GM18517 (cell line): ENCODE measurements at regions not wholly inside any gene's neighbourhood (a gene's known extent, or its start where the extent isn't known, plus 50 kb on each side); places are given as distances from the start of the nearest gene placed in this dataset.
"Not testable (repeated sequence)": the region's sequence is repeated elsewhere in the genome, so short reads cannot be mapped to it uniquely, and the experiment has no call there.

Source experiments
- ATAC-seq: cut with Tn5 transposase; IDR thresholded peaks from one replicate; pipeline ENCODE4 v1.9.1; 2021; ENCODE audit warnings: mild to moderate bottlenecking, moderate library complexity; ENCODE audit not compliant: unreplicated experiment

DNA sequence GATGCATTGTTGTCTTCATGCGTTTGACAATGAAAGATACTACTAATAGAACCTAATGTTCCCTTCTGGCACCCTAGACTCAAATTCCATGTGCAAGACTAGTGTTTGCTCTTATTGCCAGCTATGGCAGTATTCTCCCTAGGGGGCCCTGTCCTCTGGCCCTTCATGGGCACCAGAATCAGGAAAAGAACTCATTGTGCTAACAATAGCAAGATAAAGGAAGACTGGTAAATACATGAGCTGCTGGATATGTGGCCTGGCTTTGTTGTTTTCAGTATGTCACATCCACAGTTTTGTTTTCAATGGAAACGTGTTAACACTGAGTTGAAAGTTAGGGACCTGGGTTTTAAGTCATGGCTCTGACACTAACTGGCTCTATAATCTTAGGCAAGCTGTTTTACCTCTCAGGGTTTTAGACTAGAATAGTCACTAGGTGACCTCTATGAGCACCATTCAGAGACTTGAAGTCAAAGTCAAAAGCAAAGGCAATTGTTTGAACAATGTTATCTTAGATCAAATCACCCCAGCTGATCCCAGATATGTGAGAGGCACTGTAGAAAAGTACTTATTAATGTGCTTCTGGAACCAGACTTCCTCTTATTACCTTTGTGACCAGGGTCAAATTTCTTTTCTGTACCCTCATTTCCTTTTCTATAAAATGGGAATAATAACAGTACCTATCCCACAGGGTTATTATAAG lies 253.7 kb upstream of the DIAPH2 start:
- ATAC-seq = no peak

DNA sequence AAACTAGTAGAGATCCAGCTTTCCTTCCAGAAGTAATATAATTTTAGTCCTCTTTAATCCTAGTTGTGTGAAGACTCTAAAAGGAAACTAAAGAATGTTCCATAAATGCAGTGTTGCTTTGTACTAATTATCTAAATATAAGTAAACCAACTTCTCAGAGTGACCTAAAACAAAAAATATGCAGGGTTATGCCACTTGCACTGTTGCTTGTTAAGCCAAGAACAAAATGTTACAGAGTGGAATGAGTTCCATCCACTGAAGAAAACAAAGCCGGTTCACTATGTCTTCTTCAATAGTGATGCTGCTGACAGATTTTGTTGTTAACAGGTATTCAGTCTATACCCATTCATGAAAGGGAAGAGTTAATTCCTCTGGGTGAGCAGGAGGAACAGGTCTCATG lies 252.0 kb upstream of the DIAPH2 start:
- no peak for ATAC-seq

DNA sequence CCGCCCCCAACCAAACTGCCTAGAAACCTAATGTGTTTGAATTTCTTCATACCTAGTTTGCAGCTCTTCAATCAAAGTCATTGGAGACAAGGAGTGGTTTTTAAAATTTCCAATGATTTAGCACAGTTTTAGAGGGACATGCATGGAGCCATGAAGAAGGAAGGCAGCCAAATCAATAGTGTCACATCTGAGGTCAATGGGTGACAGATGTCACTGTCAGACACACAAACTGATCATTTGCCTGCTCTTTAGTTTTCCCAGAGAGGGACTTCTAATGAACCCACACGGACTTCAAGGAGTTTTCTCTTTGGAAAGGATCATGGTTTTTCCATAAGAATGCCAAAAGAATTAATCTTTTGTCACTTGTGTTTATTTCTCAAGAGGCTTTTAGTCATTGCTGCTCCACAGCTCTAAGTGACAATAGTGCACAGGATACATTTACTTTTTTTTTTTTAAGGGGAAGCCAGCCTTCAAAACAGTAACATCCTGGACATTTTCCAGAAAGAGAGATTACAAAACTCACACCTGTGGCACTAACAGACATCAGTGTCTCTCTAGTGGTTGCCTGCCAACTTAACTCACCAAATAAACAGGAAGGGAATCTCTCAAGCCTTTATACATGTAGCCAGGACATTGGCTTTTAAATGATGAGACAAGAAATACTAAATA lies 251.1 kb upstream of the DIAPH2 start:
- no peak for ATAC-seq

DNA sequence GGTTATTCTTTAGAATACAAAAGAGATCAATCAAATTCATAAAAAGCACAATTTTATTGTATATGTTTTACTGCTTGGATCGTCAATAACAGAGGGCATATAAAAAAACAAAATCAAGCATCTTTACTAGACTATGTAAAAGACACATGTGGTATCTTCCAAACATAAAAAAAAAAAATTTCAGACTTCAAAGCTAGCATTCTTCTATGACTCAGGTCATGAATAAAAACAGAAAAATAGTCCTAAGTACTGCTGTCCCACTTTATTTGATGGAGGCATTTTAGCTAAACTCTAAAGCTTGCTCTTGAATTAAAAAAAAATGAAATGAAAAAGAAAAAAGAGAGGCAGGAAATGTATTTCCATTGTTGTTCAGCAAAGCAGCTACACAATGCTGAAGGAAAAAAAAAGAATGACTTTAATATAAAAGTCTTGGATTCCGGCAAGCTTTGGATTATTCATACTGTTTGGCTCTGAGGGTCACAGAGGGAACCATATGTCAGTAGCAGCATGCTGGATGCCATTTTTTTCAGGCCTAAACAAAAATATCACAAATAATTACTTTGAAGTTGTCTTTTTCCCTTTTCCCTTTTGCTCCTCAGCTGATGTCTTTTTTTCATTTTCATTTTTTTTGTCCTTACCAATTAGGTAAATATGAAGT lies 249.1 kb upstream of the DIAPH2 start:
- ATAC-seq = no peak

DNA sequence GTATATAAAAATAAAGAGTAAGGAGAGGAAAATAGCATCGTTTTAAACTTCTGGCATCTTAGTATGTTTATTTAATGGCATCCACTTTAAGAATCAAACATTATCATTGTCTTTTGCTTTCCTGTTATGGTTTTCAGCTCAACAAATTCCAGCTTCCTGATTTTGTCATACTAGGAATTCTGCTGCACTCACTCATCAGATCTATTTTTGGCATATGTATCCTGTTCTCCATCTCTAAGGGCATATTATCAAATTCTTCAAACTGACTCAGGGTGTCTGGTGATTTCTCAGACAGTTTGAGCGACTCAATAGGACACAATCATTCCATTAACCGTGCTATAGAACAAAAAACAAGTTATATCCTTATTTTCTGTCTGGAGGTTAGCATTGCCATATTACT lies 248.5 kb upstream of the DIAPH2 start:
- no peak for ATAC-seq

DNA sequence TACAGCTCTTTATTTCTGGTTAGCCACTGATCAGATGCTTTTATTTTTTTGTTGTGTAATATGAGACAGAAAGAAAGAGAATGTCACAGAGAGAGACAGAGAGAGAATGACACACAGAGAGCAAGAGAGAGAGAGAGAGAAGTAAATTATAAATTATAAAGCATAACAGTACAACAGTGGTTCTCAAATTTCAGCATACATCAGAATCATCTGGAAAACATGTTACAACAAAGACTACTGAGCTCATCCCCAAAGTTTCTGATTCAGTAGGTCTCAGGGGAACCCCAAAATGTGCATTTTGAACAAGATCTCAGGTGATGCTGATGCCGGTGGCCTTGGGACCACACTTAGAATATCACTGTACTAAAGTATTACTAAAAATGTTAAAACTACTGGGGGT lies 245.8 kb upstream of the DIAPH2 start:
- ATAC-seq = no peak

DNA sequence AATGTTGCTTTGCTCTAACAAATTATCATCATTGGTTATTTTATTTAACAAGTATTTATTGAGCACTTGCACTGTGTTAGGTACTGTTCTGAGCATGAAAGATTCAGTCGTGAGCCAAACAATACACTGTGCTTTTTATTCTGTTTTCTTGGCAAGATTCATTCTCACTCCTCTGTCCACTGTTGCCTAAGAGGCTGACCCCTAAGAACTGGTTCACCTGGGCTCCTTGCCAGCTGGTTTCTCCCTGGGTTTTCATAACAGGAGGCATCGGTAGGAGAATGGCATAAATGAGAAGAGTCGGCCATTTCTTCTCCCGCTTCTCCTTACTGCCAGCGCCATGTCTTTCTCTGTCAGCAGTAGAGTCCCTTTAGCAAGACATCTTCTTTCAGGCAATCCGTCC lies 243.7 kb upstream of the DIAPH2 start:
- ATAC-seq = no peak

DNA sequence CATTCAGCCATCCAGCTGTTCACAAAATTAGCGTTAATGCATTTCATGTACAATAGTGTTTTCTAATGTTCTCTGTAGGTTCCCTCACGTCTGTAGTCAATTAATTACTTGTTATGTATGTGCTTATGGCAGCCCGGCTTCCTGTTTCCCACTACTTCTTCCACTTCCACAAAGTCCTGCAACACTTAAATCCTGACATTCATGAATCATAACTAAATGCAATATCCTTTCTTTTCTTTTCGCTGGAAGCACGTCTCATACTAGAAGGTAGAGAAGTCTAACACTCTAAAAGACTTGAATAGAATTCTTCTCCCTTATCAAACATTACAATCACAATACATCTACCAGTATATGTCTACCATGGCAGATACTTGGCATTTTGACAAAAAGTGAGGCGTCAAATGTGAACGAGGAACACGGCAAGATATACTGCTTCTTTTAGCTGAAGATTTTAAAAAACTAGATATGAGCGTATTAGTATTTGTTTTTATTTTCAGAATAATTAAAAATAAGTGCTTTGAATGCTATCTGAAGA lies 239.0 kb upstream of the DIAPH2 start:
- no peak for ATAC-seq

DNA sequence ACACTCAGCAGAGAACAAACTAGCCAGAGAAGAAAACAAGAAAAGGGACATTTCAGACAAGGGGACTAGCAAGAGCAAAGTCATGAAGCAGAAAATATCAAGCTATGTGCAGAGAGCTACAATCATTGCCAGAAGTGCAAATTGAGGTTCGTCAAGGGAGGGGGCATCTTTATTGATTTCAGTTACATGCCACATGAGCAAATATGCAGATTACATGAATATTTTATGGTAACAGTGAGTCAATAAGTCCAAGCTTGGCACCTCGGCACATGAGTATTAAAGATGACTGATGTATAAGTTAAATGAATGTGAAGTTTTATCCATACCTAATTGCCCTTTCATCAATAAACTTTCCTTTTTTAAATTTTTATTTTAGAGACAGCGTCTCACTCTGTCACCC lies 238.1 kb upstream of the DIAPH2 start:
- no peak for ATAC-seq

DNA sequence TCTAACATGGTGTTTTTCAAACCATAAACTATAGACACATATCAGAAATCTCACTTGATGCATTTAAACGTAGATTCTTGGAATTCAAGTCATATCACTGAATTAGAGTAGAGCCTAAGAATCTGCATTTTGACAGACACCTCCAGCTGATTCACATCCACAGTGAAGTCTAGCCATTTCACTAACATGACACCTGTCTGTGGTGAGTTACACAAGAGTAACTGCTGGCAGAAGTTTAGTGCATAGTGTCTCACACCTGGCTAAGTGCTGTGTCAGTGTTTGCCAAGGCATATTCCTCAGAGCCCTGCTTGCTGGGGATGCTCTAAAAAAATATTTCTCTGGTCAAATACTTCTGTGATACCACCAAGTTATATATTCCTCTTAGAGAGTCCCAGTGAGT lies 237.5 kb upstream of the DIAPH2 start:
- no peak for ATAC-seq

DNA sequence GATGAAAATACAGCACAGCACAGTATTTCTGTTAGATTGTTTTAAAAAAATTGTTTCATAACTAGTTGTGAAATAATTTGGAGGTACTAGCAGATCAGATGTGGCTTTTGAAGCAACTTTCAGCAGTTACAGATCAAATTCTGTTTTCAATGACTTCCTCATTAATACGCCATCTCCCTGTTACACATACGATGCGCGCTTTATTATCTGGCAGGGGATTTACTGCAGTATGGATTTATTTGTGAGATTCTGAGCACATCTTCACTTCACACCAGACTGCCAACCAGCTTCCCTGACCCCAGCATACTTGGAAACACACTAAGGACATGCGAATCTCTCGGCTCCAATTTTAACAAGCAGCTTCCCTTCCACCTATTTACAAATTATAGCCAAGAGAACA lies 235.5 kb upstream of the DIAPH2 start:
- ATAC-seq = no peak

DNA sequence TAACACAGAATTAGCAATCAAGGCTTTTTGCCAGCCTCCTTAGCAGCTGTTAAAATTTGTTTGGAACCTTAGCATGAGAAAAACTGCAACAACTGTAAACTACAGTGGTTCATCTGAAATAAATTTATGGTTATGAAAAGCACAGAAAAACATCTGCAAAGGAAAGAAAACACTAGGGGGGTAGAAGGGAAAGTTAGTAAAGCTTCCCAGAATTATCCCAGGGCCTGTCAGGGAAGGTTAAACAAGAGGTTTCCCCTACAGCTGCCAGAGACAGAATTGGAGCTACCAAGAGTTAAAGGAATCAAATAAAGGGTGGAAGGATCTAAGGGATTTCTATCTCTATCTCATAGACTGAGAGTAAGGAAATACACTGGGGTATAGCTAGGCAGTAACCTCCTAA lies 234.7 kb upstream of the DIAPH2 start:
- ATAC-seq = no peak

DNA sequence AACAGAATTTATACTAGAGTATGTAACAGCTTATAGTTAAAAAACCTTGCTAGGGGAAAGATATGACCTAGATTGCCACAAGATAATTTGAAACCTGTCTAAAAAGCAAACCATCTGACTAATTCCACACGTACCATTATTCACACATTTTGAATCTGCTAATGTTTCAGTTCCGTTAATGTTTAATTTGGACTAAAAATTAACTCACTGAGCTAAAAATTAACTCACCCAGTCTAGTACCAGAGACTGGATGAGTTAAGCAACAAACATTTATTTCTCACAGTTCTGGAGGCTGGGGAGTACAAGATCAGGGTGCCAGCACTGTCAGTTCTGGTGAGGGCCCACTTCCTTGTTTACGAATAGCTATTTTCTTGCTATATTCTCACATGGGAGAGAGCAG lies 231.5 kb upstream of the DIAPH2 start:
- ATAC-seq = peak; percentile 82

DNA sequence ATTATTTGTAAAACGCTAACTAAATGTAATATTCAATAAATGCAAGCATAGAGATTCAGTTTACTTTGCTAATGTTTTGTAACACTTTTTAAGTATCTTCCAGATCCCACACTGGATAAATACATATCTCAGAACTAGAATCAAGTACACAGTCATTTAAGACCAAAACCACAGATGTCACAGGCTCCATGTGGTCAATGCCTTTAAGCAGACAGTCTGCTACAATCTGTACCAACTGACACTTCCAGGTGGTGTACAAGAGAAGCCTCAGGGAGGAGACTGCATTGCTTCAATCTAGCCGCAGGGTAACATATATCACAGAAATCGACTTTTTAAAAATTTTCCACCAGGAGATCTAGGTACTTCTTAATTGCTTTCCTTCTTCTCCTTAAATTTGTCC lies 229.6 kb upstream of the DIAPH2 start:
- ATAC-seq = no peak

DNA sequence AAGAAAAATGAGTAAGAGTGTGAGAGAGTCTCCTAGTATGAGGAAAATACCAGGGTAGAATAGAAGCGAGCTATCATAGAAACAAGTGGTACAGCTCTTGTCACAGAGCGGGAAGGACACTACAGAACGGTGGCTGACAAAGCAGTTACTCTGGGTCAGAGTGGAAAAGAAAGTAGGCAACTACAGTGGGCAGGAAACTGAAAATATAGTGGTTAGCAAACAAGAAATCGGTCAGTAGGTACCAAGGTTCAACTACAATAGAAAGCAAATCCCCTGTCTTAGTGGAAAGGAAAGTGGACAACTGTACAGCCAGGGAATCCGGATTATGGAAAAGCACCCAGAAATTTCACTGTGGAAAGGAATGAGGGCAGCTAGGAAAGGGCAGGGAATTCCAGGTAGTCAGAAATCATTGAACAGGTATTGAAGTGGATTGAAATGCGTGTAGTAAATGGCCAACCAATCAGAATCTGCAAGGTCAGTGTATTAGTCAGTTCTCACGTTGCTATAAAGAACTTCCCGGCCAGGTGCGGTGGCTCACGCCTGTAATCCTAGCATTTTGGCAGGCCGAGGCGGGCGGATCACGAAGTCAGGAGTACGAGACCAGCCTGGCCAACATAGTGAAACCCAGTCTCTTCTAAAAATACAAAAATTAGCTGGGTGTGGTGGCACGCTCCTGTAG lies 219.6 kb upstream of the DIAPH2 start:
- ATAC-seq = no peak

DNA sequence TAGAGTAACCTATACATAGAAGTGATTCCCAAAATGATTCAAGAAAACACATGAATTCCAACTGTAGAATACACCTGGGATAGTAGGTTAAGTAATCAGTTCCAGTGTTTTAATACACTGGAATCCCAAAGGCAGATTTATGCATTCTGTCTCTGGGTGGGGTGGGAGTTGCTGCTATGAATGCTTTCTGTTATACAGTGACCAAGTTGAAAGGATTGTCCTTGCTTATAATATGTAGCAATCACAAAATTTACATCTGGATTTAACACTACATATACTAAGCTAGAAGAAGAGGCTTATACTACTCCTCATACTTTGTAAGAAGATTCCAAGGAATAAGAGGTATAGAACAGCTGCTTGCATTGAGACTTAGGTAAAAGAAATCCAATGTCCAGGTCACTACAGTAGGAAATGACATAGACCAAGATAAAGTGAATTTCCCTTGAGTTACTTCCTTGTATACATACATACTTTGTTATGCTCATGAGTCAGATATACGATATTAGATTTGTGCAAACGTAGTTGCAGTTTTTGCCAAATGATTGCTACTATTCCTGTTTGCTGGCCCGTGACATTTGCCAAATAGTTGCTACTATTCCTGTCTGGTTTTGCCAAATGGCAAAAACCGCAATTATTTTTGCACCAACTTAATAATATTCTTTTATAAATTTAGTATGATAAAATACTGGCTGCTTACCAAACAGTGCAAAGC lies 210.5 kb upstream of the DIAPH2 start:
- ATAC-seq = no peak

DNA sequence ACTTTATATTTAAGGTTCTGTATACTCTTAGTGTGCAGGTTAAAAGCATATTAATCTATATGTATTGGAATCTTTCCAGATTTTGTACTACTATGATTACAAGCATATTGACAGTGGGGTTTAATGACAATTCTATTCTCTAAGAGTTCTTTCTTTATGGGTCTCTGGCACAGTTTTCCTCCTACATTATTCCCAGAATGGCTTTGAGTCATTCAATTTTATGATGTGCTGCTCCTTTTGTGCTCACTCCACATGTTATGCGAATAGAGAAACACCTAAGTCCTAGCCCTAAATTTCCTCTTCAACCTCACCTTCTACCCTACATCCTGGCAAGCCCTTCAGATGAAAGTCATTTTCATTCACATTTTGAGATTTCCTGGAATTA lies 209.9 kb upstream of the DIAPH2 start:
- ATAC-seq = no peak

DNA sequence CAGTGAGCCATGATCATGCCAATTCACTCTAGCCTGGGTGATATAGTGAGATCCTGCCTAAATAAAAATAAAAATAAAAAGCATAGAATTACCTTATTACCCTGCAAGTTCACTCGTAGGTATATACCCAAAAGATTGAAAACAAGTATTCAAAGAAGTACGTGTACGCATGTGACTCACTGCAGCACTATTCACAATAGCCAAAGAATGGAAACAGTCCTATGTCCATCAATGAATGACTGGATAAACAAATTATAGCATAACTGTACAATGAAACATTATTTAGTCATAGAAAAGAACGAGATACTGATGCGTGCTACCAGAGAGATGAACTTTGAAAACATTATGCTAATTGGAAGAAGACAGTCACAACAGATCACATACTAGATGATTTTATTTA lies 204.6 kb upstream of the DIAPH2 start:
- ATAC-seq = no peak

DNA sequence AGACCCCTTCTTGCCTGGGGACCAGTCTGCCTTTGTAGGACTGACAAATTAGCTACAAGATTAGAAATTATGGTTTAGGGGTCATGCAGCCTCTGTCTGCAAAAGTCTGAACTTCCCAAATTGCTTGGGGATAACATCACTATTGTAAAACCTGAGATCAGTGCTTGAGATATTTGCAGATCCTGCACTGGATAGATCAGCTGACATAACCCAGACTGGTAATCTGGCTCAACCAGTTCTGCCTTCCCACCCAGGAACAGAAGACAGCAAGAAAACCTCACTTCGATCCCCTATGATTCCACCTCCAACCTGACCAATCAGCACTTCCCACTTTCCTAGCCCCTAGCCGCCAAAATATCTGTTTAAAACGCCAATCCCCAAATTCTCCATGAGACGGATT lies 202.8 kb upstream of the DIAPH2 start:
- no peak for ATAC-seq

DNA sequence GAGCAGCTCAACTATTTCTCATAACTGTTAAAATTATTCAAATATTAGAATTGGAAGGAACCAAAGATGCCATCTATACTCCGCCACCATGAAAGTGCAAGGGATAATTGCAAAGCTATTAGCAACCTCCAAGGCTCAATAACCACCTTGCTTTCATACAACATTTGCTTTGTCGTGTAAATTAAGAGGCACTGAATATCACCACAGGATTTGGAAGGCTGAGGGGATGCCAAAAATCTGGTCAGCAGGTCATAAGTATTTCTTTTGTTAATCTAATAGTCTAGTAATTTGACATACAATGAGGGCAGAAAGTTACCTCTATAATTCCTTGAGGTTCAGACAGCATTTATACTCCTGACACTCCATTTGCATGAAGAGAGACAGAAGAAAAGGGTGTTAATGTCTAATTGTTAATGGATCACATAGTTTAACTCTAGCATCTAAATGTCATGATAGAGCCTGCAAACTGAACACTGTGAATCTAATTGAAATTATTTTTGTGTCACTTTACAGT lies 200.9 kb upstream of the DIAPH2 start:
- ATAC-seq = no peak

DNA sequence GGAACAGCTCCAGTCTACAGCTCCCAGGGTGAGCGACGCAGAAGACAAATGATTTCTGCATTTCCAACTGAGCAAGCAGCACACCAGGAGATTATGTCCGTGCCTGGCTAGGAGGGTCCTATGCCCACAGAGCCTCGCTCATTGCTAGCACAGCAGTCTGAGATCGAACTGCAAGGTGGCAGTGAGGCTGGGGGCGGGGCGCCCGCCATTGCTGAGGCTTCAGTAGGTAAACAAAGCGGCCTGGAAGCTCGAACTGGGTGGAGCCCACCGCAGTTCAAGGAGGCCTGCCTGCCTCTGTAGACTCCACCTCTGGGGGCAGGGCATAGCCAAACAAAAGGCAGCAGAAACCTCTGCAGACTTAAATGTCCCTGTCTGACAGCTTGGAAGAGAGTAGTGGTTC lies 198.0 kb upstream of the DIAPH2 start:
- ATAC-seq = not testable (repeated sequence)
